Small intestine (tissue), 7 donors: ENCODE measurements at regions not wholly inside any gene's neighbourhood (a gene's known extent, or its start where the extent isn't known, plus 50 kb on each side); places are given as distances from the start of the nearest gene placed in this dataset.

ENCODE experiments used
- DNase-seq, 2 donors: peaks; one replicate each; pipeline versions ENCODE4 v3.0.0 to v3.0.0-alpha.2; 2013
- FAIRE-seq: peaks from 2 replicates; lab custom pipeline; 2012; peaks lifted over from hg19 to GRCh38; lab: Jason Lieb, UNC
- H3K27ac ChIP-seq, 3 donors: one replicate each; pipeline ENCODE4 v1.5.1; 2013; ENCODE audit warnings: low read length in 2 of 3, mild to moderate bottlenecking in 2 of 3, control low read depth in 1 of 3, inconsistent platforms in 1 of 3, low read depth in 1 of 3, moderate library complexity in 1 of 3
- H3K27me3 ChIP-seq, 3 donors: one replicate each; pipeline ENCODE4 v1.6.1; 2013; ENCODE audit warnings: low read length in 3 of 3, inconsistent platforms in 1 of 3; ENCODE audit not compliant: control insufficient read depth in 3 of 3, insufficient read depth in 3 of 3
- H3K36me3 ChIP-seq, 3 donors: one replicate each; pipeline ENCODE4 v1.6.1; 2013; ENCODE audit warnings: low read length in 3 of 3, inconsistent platforms in 1 of 3, low read depth in 1 of 3, mild to moderate bottlenecking in 1 of 3, moderate library complexity in 1 of 3; ENCODE audit not compliant: control insufficient read depth in 3 of 3, insufficient read depth in 2 of 3
- H3K4me1 ChIP-seq, 3 donors: one replicate each; pipeline ENCODE4 v1.6.1; 2013; ENCODE audit warnings: low read length in 2 of 3, inconsistent platforms in 1 of 3, low read depth in 1 of 3, mild to moderate bottlenecking in 1 of 3, moderate library complexity in 1 of 3; ENCODE audit not compliant: control insufficient read depth in 3 of 3, insufficient read depth in 2 of 3
- H3K4me3 ChIP-seq, 3 donors: one replicate each; pipeline ENCODE4 v1.5.1; 2013; ENCODE audit warnings: low read length in 3 of 3, control low read depth in 1 of 3, inconsistent platforms in 1 of 3, low read depth in 1 of 3, mild to moderate bottlenecking in 1 of 3, moderate library complexity in 1 of 3
- H3K9me3 ChIP-seq, 2 donors: one replicate each; pipeline ENCODE4 v1.6.1; 2013; ENCODE audit warnings: low read depth in 1 of 2, low read length in 1 of 2; ENCODE audit not compliant: control insufficient read depth in 2 of 2, insufficient read depth in 1 of 2
- WGBS, 3 donors: extraction: QIAGEN DNeasy Blood & Tissue Kit; methylation state at CpG; one replicate each; pipeline ENCODE4 v1.1.7; 2013; 5-methylcytosine and 5-hydroxymethylcytosine counted together
- donor health status: healthy with polysubstance abuse.
- donor health status: control.
- donor health status: control.
- donor health status: Bipolar disorder and iron deficiency.
- donor health status: healthy.

DNA sequence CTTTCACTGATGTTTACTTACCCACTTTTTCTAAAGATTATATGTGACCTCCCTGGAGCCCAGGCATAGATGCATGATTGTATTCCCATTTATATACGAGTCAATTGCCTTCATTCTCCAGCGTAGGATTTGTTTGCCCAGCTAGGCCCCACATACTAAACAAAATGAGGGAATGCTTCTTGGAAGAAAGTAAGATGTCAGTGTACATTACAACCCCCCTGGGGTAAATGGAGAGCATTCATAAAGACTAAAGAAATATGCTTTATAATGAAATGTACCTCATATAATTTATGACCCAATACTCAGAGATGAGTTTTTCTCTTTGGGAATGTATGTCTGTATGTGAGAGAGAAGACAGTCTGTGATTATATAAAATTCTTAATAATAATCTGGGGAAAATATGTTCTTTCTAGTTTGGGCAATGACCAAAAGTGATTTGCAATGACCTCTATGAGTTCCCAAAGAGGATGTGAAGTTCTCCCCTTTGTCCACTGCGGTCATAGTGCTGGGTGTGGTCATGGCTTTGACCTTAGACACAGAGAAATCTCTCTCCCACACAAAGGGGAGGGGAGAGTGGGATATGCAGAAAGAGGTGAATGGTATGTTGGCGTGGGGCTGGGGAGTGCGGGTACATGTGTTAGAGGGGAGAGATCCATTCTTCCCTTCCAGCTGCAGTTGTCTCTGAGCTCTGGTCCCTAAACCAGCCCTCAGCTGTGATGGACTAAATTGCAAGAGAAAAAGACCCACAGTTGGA is 175.6 kb downstream of the EN1 start:
- Histone ChIP-seq H3K36me3 (no peaks in the 10 kb centered on the region), H3K4me3 (no peak overlapping the region), H3K9me3 (no peaks in the 10 kb centered on the region), H3K4me1 (no peaks in the 10 kb centered on the region), H3K27me3 (peaks cover 0 to 6% (median 0%) of the 10 kb centered on the region in 3 donors), H3K27ac (no peak overlapping the region)
- DNase-seq (no peak), FAIRE-seq (no peak)
- 82 to 95% (median 89%) methylated on average over 5 of the region's 5 CpGs for WGBS, 3 donors

DNA sequence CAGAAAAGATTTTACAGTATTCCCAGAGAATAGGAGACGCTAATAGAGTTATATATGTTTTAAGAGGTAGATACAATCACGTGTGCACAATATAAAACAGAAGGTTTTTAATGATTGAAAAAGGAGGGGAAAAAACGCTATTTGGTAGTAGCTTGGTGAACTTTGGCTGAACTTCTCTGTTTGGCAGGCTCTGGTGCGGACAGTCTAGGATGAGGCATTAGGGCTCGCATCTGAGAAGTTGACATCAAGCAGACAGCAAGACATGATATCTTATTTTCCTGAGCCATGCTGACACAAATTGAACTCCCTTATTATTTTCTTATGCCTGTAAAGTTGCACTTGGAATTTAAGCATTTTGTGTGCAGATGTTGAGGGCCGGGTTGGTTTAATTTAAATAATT is 176.6 kb downstream of the EN1 start:
- 60 to 78% (median 73%) methylated on average over 6 of the region's 6 CpGs for WGBS, 3 donors
- Histone ChIP-seq H3K4me1 (no peaks in the 10 kb centered on the region), H3K27ac (no peak overlapping the region), H3K9me3 (no peaks in the 10 kb centered on the region), H3K4me3 (no peak overlapping the region), H3K36me3 (no peaks in the 10 kb centered on the region), H3K27me3 (peaks cover 0 to 6% (median 0%) of the 10 kb centered on the region in 3 donors)
- no peak for FAIRE-seq
- no peak for DNase-seq

DNA sequence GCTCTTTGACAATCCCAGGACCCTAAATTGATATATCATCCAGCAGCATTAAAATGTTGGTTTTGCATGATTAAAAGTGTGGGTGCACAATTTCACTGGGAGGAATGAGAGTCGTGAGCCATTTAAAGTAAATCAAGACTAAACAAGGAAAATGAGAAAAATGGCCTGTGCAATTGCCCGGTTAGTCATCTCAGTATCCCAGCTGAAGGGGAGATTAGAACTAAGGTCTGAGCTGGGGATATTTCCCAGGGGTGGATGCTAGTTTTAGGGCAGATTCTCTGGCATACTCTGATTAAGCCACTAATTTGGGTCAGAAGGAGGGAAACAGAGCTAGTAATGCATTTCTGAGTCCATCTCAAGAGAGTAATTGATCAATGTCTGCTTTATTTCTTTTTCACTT is 177.2 kb downstream of the EN1 start:
- H3K4me1 ChIP-seq = no peaks in the 10 kb centered on the region
- no peak overlapping the region for H3K27ac ChIP-seq
- DNase-seq (no peak), FAIRE-seq (no peak)
- peaks cover 0 to 6% (median 0%) of the 10 kb centered on the region in 3 donors for H3K27me3 ChIP-seq
- WGBS, 3 donors = 72 to 90% (median 78%) methylated on average over 2 of the region's 2 CpGs
- H3K4me3 ChIP-seq = no peak overlapping the region
- no peaks in the 10 kb centered on the region for H3K36me3 ChIP-seq
- H3K9me3 ChIP-seq = no peaks in the 10 kb centered on the region

DNA sequence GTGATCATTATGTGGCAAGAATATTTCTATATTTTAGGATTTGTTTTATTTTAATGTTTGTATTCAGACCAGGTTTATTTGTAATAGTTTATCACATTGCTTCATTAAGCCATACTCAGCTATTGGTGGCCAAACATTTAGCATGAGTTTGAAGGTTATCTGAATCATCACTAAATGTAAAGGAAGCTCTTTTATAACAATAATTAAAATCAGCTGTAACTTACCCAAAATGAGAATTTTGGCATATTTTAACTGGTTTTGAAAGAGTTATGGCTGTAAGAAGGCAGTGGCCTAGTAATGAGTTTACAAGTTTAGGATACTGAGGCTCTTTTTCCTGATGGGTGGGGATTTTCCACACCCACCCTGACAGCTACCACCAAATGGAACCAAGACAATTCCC is 177.8 kb downstream of the EN1 start:
- Histone ChIP-seq H3K4me3 (no peak overlapping the region), H3K9me3 (no peaks in the 10 kb centered on the region), H3K4me1 (no peaks in the 10 kb centered on the region), H3K36me3 (no peaks in the 10 kb centered on the region), H3K27me3 (peaks cover 0 to 6% (median 0%) of the 10 kb centered on the region in 3 donors), H3K27ac (no peak overlapping the region)
- no peak for DNase-seq
- FAIRE-seq = no peak

DNA sequence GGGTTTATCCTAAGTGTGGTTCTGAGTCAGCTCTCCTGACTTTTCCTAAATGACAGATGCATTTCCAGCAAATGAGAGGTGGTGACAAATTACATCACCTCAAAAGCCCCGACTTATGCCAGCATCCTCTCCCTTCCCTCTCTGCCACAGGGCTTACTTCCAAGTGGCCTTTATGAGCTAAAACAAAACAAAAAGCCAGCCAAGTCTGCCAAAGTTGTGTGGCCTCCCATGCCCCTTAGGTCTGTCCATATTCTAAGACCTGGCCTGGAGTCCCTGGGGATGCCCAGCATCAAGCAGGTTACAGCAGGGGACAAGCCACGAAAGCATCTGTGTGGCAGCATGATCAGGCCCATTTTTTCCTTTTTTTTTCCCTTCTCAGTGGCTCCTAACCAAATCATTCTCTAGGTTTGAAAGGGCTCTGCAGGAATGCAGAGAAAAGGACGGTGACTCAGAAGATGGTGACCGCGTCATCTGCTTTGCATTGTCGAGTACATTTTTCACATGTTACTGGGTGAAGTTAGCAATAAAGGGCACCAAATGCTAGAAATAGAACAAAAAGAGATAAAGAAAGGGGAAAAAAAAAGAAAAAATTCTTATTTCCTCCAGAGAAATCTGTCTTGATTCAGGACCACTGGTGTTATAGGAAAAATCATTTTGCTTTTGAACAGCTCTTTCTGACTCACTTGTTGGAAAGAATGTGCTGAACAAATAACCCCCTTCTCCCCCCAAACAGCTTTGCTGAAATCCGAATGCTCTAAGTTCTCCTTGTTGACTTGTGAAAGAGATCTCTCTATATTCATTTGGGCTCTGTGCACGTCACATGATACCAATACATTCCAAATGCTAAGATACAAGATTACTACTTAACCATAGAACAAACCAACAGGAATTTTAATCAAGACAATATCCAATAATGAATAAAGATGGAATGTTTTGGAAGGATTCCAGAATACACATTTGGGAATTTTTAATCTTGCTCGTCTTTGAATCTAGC is 178.7 kb downstream of the EN1 start:
- FAIRE-seq (no peak), DNase-seq (no peak)
- H3K36me3 ChIP-seq = no peaks in the 10 kb centered on the region
- H3K4me3 ChIP-seq = no peak overlapping the region
- peaks cover 0 to 6% (median 0%) of the 10 kb centered on the region in 3 donors for H3K27me3 ChIP-seq
- H3K27ac ChIP-seq = no peak overlapping the region
- no peaks in the 10 kb centered on the region for H3K9me3 ChIP-seq
- WGBS, 3 donors = 57 to 74% (median 74%) methylated on average over 9 of the region's 9 CpGs
- no peaks in the 10 kb centered on the region for H3K4me1 ChIP-seq

DNA sequence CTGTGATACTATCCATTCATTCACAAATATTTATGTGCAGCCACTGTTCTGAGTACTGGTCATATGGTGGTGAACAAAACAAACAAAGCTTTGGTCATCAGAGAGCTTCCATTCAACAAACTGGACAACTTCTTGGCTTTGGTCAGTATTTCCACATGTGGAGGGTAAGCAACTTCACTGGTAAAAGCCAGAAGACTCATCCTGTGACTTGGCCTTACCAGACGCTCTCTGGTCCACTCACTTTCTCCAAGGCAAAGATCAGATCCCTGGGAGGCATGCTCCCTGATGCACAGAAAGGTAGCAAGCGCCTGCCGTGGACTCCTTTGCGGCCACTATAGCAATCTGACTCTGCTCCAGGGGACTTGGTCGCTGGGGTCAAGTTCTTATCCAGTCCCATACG is 179.5 kb downstream of the EN1 start:
- WGBS, 3 donors = 83 to 93% (median 84%) methylated on average over 6 of the region's 6 CpGs
- Histone ChIP-seq H3K4me1 (no peaks in the 10 kb centered on the region), H3K36me3 (no peaks in the 10 kb centered on the region), H3K27me3 (peaks cover 0 to 6% (median 0%) of the 10 kb centered on the region in 3 donors), H3K4me3 (no peak overlapping the region), H3K9me3 (no peaks in the 10 kb centered on the region), H3K27ac (no peak overlapping the region)
- DNase-seq = no peak
- FAIRE-seq = no peak

DNA sequence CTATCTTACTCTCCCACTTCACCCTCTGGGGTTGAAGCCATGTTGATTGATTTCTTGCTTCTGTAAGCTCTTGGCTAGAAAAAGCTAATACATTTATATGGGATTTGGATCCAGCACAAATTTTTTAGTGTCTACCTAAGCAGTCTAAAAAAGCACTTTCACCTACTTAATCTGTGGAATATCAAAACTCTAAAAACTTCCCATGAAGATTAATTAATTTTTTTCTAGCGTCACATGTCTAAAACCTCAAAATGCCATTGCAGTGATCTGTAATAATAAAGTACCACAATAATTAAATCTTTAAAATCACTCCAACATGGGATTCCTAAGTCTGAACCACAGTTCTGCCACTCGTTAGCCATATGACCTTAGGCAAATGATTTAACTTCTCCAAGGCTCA is 180.1 kb downstream of the EN1 start:
- peaks cover 0 to 6% (median 0%) of the 10 kb centered on the region in 3 donors for H3K27me3 ChIP-seq
- H3K27ac ChIP-seq = no peak overlapping the region
- 89 to 92% (median 91%) methylated on average over 2 of the region's 2 CpGs for WGBS, 3 donors
- no peaks in the 10 kb centered on the region for H3K9me3 ChIP-seq
- FAIRE-seq (no peak), DNase-seq (no peak)
- no peak overlapping the region for H3K4me3 ChIP-seq
- no peaks in the 10 kb centered on the region for H3K4me1 ChIP-seq
- no peaks in the 10 kb centered on the region for H3K36me3 ChIP-seq

DNA sequence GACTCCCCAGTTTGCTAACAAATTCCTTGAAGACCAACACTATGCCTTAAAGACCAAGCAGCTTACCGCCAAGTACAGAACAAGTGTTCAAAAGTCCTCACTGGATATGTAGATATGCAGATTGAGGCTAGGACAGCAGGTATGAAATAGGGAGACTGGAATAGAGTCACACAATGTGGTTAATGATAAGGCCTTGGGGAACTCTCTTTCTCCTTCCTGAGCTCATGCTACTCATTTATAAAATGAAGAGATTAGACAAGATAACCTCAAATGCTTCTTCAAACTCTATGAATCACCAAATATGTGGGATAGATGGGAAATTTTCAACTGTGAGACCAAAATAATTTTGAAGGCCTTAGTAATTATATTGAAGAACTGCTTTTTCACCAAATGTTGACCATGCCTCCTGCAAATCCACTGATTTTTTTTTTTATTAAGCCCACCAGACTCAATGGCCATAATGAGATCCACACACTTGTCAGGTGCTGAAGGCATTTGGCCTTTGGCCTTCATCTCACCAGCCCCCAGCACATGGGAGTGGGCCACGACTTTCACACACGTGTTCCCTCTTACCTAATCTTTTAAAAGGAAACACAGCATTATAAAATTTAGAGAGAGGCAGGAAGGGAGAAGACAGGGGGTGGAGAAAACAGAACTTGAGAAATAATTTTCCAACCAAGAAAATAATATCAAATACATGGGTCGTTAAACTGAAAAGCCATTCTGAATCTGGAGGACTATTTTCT is 181.5 kb downstream of the EN1 start:
- Histone ChIP-seq H3K4me1 (no peaks in the 10 kb centered on the region), H3K9me3 (no peaks in the 10 kb centered on the region), H3K27ac (no peak overlapping the region), H3K4me3 (no peak overlapping the region), H3K27me3 (peaks cover 0 to 6% (median 0%) of the 10 kb centered on the region in 3 donors), H3K36me3 (no peaks in the 10 kb centered on the region)
- WGBS, 3 donors = 74 to 79% (median 77%) methylated on average over 4 of the region's 4 CpGs
- DNase-seq (no peak), FAIRE-seq (no peak)
